Stimulated activated CD4-positive, alpha-beta T cell treated with anti-CD3 and anti-CD28 coated beads, Interleukin-4, amount 100 ng/mL, for 1 hour (primary cell): ENCODE measurements at regions not wholly inside any gene's neighbourhood (a gene's known extent, or its start where the extent isn't known, plus 50 kb on each side); places are given as distances from the start of the nearest gene placed in this dataset.

Source experiments
- DNase-seq: peaks from one replicate; pipeline ENCODE4 v3.0.0-alpha.2; 2020

DNA sequence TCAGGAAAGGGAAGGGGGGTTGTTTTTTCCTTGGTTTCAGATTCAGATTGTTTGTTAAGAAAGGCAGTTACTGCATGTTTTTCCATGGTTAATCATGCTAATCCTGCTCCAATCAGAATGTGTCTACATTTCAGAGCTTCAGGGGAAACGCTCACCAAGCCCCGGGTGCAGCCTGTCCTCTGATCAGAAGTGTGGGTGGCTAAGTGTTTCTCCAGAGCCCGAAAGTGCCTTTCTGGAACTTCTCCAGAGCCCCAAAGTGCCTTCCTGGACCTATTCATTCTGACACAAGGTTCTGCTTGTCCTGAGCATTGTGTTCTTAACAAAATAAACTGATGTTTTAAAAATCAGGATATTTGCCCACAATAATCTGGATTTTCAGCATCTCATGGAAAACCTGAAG is 359.0 kb upstream of the ZNF521 start:
- DNase-seq, result no peak

DNA sequence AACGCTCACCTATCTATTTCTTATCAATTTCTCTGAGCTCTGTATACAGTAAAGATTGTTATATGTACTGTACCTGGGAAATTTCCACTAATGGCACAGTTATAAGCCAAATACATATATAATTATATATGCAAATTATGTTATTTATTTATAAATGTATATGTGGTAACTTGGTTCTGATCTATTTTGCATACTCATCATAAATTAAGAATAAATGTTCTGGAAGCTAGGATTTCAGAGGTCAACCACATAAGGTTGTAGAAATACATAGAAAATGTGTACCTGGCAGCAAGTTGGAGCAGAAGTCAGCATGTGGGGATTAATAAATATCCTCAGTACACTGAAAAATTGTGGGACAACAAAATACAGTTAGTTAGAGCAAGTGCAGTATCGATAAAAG is 353.7 kb upstream of the ZNF521 start:
- DNase-seq, result no peak

DNA sequence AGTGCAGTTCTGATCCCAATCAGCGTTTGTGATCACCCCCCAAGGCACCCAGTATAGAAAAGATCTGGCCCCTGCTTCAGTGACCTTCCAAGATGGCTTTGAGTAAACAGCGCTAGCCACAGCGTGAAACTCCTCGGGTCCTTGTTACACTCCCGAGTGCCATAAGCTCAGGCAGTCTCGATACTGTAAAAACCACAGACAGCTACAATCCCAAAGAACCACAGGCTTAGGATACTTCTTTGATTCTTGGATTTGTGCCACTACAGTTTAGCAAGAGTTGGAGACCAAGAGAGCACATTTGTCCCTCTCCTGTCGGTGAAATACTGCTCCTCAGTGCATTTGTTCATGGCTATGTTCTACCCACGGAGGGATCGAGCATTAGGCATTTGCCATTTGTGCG is 352.5 kb upstream of the ZNF521 start:
- no peak for DNase-seq

DNA sequence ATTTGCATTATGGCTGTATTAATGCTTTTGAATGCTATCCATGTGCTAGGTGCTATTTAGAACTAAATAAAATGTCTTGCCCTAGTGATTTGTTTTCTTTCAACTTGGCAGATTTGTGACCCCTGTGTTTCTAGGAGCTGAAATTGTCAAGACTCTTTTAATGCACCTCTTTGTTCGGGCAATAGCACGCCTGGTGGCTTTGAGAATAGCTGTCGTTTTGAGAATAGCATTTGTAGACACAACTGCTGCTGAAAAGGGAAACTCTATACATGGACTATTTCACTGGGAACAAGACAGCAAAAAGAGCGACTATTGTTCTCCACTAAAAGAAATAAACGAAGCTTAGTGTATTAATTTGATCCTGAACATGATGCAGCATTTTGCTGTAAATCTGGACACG is 352.1 kb upstream of the ZNF521 start:
- no peak for DNase-seq

DNA sequence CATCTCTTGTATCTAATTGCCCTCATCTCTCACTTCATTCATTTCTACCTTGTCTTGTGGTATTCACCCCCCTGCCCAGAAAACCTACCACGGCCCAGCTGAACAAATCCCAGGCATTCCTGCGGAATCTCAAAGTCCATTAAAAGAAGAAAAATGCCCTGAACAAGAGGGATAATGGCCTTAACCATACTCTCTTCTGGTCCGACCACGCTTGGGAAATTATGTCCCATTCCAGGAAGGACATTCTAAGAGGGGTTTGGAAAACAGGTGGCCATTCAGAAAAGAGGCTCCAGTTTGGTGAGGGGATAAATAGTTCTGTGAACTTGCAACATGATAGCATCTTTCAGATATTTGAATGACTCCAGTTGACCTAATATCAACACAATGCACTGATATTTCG is 349.9 kb upstream of the ZNF521 start:
- DNase-seq, result no peak

DNA sequence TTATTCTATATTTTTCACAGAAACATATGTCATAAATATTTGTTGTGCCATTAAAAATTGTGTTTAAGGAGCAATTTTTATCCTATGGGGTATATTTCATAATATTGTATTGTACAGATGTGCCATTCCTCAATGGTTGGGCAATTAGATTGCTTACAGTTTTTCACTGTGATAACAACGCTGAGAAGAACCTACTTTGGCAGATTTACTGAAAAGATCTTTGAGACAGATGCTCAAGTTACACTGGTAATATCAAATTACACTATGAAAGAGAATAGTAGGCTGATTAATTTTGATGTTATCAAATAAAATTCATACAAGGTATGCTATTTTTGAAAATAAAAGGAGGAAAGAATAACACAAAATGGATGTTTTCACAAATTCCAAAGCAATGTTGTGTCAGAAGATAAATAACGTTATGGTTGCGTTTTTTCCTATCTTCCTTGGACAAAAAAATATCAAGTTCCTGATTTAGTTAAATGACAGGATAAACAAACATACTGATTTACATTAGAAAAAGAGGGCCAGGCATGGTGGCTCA is 335.1 kb upstream of the ZNF521 start:
- DNase-seq, result no peak

DNA sequence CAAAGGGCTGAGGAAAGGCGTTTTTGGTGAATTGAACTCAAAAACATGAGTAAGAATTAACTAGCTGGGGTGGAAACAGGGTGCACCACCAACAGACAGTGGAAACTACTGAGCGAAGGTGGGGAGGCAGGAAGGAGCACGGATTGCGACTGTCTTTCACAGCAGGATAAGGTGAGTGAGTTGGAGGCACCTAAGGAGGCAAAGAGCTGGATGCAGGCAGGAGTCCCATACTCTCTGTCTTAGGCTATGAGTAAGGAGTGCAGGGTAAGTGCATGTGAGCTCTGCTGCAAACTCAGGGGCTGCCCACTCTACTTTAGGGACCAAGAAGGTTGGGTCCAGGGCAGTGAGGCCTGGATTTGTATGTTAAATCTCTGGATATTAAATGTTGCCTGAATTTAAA is 333.1 kb upstream of the ZNF521 start:
- DNase-seq, result no peak

DNA sequence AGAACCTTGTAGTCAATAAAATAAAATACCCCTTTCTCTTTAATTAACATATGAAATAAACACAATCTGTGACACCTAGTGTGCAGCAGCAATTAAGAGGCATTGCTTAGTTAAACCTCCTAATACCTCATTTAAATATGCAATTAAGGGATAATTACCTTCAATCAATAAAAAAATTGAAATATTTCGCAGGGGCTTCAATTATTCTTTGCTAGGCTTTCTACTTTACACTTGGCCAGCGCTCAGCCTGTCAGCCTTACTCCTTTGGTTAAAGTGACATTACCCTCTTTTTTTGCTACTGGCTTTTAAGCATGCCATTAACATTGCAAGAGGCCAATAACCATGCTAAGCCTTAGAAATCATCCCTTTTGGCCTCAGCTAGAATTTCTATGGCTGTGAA is 327.5 kb upstream of the ZNF521 start:
- no peak for DNase-seq

DNA sequence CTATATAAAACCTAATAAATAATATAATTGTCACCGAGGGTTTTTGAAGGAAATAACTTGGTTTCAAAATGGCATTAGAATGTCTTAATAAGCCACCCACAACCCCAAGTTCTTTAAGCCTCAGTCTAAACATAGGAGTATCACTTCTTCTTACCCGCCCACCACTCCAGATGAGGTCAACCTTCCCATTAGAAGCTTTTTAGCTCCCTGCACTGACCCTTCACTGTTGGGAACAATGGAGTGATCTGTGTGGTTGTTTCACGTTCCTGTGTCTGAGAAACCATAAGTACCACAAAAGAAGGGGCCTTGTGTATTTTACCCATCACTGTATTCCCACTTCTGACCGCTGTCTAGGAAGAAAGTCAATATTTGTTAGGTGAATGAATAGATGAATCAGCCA is 326.3 kb upstream of the ZNF521 start:
- DNase-seq, result no peak

DNA sequence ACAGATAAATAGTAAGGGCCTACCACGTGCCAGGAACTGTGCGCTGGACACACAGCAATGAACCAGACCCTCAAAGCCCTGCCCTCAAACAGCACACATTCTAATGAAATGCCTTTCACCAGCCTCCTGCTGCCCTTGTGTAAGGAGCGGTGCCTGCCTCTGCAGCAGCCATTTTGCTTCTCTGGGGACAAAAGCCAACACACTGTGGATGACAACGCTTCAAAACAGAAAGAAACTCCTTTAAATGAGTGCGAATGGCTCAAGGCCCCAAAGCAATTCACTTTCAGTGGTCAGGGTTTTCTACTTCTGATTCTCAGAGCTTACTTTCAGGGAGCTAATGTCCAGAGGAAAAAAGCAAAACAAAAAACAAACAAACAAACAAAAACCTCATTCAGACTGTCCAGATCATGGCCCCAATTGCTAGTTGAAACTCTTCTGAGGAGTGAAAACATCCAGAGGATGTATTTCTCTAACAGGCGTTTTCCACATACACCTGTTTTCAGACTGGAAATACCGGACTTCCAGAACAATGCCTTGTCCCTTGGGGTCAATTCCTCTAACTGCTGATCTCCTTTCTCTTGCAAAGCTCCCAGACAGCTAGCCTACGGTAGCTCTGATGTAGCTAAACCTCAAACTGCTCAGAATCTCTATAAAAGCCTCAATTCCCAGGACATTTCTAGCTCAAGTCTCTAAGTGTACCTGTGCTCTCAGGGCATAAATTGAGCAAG is 323.3 kb upstream of the ZNF521 start:
- DNase-seq, result no peak

DNA sequence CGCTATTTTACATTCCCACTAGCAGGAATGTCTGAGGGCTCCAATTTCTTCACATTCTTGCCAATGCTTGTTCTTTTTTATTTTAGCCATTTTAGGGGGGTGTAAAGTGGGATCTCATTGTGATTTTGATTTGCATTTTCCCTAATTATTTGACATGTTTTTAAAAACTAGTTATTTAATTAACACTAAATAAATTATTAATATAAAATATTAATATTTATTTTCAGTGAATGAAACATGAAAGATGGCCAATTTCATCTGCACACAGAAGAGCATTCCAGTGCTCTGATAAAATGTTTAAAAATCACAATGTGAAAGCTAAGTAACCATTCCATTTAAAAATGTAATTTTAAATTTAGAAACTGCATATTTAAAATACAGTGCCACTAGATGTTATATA is 322.2 kb upstream of the ZNF521 start:
- DNase-seq, result no peak

DNA sequence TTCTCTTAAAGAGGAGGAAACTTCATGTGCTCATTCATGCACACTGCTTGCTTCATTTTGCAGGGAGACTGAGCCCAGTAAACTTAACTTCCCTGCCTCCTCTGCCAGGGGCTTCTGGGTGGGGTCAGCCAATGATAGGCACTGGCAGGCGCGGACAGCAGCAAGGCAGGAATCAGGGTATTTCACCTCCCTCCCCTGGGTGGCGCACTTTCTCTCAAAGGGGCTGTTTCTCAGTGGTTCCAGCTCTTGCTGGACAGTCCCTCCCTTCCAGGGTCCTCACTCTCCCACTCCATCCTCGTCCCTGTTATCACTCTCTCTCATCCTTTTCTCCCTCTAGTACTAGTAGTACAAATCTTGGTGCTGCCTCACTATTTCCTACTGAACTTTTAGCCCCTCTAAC is 320.5 kb upstream of the ZNF521 start:
- no peak for DNase-seq

DNA sequence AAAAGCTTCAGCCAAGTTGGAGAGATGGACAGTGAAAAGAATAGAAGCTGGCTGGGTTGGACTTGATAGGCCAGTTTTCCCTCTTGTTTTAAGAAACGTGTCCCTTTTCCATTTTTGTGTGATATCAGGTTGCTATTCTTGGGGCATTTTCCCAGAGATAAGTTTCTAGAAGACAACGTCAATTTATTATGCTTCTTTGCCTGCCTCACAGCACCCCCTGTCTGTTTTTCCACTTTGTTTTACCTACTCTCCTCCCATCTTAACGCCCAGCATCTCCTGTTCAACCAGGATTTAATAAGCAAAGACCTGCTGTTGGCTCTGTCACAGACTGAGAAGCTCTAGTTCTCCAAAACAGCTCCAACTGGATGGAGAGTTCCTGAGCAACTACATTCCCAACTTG is 317.8 kb upstream of the ZNF521 start:
- no peak for DNase-seq

DNA sequence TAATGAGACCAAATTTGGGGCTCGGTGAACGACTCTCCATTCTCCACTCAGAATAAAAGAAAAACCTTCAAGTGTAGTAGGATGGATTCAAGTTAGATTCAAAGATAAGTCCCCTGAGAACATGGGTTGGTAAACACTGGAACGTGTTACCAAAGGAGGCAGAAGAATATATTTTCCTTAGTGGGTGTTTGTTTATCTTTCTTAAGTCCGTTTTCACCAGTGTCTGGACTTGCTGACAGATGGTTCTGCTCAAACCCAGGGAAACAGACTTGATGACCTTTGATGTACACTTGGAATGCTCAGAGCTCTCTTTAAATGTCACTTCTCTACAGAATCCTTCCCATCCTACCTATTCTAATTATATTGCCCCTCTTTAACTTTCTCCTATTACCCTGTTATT is 310.3 kb upstream of the ZNF521 start:
- DNase-seq, result no peak

DNA sequence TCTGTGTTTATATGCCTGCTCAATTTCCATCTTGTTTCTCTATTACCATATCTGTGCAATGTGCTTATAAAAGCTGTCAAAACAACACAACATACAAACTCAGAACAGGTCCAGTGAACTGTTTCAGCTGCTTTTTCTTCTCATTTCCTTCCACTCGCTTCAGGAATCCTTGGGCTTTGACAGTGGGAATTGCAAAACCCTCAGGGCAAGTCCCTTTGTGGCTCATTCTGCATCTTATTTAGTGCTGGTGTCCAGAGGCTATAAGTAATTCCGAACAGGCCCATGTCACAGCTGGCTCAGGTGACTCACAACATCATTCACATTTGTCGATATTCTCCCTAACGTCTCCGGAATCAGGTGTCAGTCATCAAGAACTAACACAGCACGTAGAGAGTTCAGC is 309.9 kb upstream of the ZNF521 start:
- DNase-seq, result no peak

DNA sequence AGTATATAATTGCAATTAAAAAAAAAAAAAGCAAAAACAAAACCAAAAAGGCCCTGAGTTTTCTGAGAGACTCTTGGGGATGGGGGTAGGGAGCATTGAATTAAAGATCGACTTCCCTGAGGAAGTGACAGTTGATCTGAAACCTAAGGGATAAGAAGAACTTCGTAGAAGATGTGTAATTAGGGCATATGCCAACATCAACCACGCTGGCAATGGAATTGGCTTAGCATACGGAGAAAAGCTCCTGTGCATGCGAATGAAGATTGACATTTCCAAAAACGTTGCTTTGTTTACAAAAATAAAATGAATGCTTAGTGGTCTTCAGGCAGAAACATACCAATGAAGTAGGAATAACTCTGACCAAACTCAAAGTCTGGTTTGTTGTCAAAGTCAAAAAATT is 307.6 kb upstream of the ZNF521 start:
- no peak for DNase-seq

DNA sequence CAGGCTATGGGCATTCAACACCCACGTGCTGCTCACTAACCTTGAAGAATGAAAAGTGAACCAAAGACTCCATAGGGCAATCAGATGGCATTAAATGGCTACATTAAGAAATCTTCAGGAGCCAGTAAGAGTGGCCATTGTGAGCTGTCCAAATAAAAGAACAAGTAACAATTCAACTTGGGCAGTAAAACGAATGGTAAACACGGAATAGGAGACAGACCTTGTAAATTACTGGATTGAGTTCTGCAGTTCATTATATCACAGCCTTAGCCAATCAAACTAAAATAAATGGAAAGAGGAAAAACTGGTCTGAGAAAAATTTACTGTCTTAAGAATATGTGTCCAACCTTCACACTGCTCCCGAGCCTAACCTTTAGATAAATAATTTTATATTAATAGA is 306.5 kb upstream of the ZNF521 start:
- no peak for DNase-seq

DNA sequence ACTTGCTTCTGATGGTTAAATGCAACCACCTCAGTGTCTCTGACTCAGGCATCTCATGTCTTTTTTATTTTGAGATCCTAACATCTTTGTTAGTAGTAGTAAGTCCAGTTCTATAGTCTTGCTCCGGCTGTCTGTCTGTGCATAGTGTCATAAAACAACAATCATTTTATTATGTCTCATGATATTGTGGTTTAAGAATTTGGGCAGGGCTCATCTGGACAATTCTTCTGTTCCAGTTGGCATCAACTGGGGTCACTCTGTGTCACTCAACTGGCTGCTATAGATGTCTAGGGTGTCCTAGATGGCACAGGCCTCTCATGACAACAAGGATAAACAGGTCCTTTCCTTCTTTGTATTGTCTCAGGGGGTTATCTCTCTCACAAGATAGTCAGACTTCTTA is 299.6 kb upstream of the ZNF521 start:
- DNase-seq, result no peak

DNA sequence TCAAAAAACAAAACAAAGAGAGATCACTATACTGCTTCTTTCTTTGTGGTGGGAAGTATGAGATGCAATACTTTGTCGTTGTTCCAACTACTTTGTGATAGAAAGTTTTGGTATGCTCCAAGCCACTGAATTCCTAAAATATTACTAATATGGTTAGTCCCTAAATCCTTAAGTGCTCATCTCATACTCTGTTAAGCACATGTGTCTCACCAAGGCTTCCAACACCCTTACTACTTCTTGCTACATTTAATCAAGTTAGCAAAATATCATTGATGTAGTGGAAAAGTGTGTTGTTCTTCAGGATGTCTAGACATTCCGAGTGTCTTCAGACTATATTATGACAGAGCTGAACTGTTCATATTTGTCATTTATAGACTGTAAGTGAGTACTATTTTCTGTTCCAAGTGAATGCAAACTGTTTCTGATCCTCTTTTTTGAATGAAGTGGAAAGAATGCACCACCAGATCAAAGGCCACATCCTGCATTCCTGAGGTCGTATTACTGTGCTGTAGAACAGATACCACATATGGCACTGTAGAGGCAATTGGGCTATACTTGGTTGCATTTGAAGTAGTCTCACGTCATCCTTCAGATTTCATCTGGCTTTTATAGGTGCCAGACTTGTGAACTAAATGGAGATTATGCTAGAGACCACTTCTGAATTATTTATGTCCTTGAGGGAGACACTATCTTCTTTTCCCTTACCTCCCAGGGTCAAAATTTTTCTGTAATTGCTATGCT is 298.4 kb upstream of the ZNF521 start:
- DNase-seq, result no peak

DNA sequence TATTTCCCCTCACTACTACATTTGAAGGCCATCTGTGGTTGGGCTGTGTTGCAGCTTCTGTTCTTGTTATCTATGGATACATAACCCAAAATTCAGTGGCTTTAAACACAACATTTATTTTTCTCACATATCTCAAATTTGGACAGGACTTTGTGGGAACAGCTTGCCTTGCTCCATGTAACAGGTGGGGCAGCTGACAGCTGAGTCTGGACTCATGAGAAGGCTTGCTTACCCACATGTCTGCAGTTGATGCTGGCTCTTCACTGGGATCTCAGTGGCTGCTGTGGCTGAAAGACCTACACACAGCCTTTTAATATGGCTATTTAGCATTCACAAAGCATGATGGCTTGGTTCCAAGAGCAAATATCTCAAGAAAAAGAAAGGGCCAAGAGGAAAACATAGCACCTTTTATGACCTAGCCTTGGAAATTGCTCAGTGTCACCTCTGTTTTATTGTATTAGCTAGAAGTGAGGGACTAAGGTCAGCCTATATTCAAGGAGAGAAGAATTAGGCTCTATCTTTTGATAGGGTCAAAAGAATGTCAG is 296.8 kb upstream of the ZNF521 start:
- no peak for DNase-seq

DNA sequence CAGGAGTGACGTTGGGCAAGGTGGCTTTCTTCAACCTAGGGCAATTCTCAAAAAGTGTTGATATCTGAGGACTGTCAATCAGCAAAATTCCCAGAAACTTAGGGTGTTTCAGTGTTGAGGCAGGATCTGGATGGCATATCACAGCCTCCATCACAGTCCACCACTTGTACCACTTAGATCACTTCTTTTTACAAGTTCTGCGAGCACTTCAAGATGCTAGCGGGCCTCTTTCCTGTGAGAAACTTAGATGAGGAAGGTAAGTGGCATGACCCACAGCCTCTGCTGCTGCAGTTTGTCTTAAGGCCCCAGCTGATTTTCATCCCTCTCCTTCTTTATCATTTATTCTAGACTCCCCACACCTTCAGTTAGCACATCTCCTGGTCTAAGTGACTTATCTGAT is 295.4 kb upstream of the ZNF521 start:
- no peak for DNase-seq

DNA sequence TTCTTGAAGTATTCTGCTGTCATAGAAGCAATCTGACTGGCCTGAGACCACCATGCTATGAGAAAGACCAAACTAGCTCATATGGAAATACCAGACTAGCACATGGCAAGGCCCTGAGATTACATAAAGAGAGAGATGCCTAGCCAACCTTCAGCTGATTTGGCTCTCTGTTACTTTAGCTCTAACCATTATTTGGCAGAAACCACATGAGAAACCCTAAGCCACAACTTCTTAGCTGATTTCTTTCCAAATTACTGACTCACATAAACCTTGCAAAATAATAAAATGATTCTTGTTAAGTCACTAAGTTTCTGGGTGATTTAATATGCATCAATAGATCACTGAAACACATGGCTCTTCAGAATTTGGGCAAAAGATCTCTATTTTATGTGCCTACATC is 295.0 kb upstream of the ZNF521 start:
- DNase-seq, result no peak

DNA sequence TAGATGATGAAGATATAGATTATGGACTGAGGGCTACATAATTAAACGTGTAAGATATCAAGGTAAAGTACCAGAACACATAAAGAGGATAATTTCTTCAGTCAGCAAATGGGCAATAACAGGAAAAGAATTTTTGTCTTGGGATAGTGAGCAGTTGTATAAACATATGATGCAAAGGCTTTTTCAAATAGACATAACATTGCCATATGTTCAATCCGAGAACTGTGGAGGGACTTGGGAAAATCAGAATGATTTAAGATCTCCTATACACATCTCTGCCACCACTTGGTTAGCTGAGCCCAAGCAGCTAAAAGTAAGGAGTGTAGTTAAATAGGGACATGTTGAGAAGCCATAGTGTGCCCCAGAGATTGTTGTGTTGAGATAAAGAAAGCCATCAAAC is 287.6 kb upstream of the ZNF521 start:
- DNase-seq, result no peak

DNA sequence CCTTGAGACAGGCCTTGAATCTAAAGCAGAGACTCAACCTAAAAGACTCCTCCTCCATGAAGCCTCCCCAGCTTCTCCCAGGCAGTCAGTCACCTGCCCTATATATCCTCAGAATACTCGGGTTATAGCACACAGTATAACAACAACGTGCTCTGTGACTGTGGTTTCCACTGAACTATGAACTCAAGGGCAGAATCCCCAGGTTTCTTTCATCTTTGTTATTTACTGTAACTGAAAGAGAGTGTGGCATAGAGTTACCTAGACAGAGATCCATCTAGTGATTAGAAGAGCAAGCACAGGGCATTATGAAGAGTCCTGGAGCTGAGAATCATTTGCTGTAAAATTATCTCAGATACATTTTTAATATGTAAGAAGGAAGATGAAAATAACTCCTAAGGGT is 281.6 kb upstream of the ZNF521 start:
- DNase-seq, result no peak
